H1 (cell line): ENCODE measurements at regions not wholly inside any gene's neighbourhood (a gene's known extent, or its start where the extent isn't known, plus 50 kb on each side); places are given as distances from the start of the nearest gene placed in this dataset.

Experiments
- CTCF ChIA-PET: fragments of 300-600 bp; sonication (Branson Sonifier 250); formaldehyde crosslinking; loops from one replicate; lab custom pipeline; 2021; ENCODE audit not compliant: partially characterized antibody; lab: Charles Lee
- POLR2A ChIA-PET: fragments of 300-600 bp; sonication (Branson Sonifier 250); formaldehyde crosslinking; loops from one replicate; lab custom pipeline; 2021; ENCODE audit warnings: inconsistent platforms; ENCODE audit not compliant: partially characterized antibody; lab: Charles Lee
- DNase-seq, 2 experiments: peaks; one replicate each; pipeline versions ENCODE4 v3.0.0 to v3.0.0-alpha.2; 2010 to 2022; ENCODE audit warnings: low spot score in 2 of 2, low read depth in 1 of 2, mixed read lengths in 1 of 2
- FAIRE-seq: peaks from 2 replicates; lab custom pipeline; 2011; peaks lifted over from hg19 to GRCh38; lab: Jason Lieb, UNC
- H2AFZ ChIP-seq: 2 replicates; pipeline ENCODE4 v1.8.1; 2012; ENCODE audit warnings: low read length, inconsistent platforms
- H2AK5ac ChIP-seq: 2 replicates; pipeline ENCODE4 v1.6.1; 2013; ENCODE audit warnings: low read depth, low read length
- H2BK120ac ChIP-seq: replicated peaks from 2 replicates; pipeline ENCODE3; 2013; ENCODE audit warnings: low read depth, low read length, inconsistent platforms
- H2BK12ac ChIP-seq: 2 replicates; pipeline ENCODE4 v1.6.1; 2013; ENCODE audit warnings: low read depth, low read length
- H2BK15ac ChIP-seq: 2 replicates; pipeline ENCODE4 v1.6.1; 2013; ENCODE audit warnings: low read length
- H2BK20ac ChIP-seq: 2 replicates; pipeline ENCODE4 v1.6.1; 2013; ENCODE audit warnings: low read length
- H2BK5ac ChIP-seq: 2 replicates; pipeline ENCODE4 v1.6.1; 2013; ENCODE audit warnings: low read depth, low read length
- H3K14ac ChIP-seq: 2 replicates; pipeline ENCODE4 v1.6.1; 2013; ENCODE audit warnings: inconsistent platforms; ENCODE audit not compliant: insufficient read length
- H3K18ac ChIP-seq: 2 replicates; pipeline ENCODE4 v1.6.1; 2013; ENCODE audit warnings: low read length; ENCODE audit errors: extremely low read depth
- H3K23ac ChIP-seq: 2 replicates; pipeline ENCODE4 v1.6.1; 2013; ENCODE audit warnings: inconsistent platforms; ENCODE audit not compliant: insufficient read length
- H3K23me2 ChIP-seq: 2 replicates; pipeline ENCODE4 v1.6.1; 2013; ENCODE audit warnings: low read depth, low read length
- H3K27ac ChIP-seq: 2 replicates; pipeline ENCODE4 v1.6.1; 2011; ENCODE audit warnings: low read depth, low read length, inconsistent platforms
- H3K27me3 ChIP-seq, 4 experiments: replicated peaks in 1 of 4; 1 replicate in 1 of 4; 2 replicates in 3 of 4; pipeline versions ENCODE4 v1.6.1 to v1.8.1; 2011 to 2013; ENCODE audit warnings: low read length in 3 of 4, mild to moderate bottlenecking in 3 of 4, inconsistent platforms in 2 of 4, mixed read lengths in 2 of 4, moderate library complexity in 1 of 4; ENCODE audit not compliant: control insufficient read depth in 3 of 4, insufficient read depth in 3 of 4; ENCODE audit errors: extremely low read depth in 1 of 4
- H3K36me3 ChIP-seq, 4 experiments: 2 replicates each; pipeline versions ENCODE4 v1.6.1 to v1.8.1; 2011 to 2013; ENCODE audit warnings: mild to moderate bottlenecking in 4 of 4, low read length in 3 of 4, moderate library complexity in 2 of 4, control low read depth in 1 of 4, inconsistent platforms in 1 of 4; ENCODE audit not compliant: insufficient read depth in 4 of 4, control insufficient read depth in 2 of 4
- H3K4ac ChIP-seq: replicated peaks from 2 replicates; pipeline ENCODE3; 2013; ENCODE audit warnings: low read length, low read depth, mixed read lengths, inconsistent platforms; ENCODE audit not compliant: insufficient read length
- H3K4me1 ChIP-seq, 4 experiments: replicated peaks in 1 of 4; 1 replicate in 1 of 4; 2 replicates in 3 of 4; pipeline versions ENCODE4 v1.6.1 to v1.8.1; 2011 to 2013; ENCODE audit warnings: low read length in 3 of 4, inconsistent platforms in 2 of 4, mixed read lengths in 1 of 4; ENCODE audit not compliant: insufficient read depth in 4 of 4, control insufficient read depth in 3 of 4
- H3K4me2 ChIP-seq, 2 experiments: 2 replicates each; pipeline versions ENCODE4 v1.6.1 to v1.8.1; 2011 to 2013; ENCODE audit warnings: low read depth in 2 of 2, low read length in 2 of 2, control low read depth in 1 of 2, inconsistent platforms in 1 of 2, mild to moderate bottlenecking in 1 of 2; ENCODE audit not compliant: insufficient read depth in 1 of 2
- H3K4me3 ChIP-seq, 4 experiments: fragments of 200-600, 300-600 bp in 1 of 4; sonication (generic), shearing (Covaris generic), sonication (Bioruptor Twin) in 1 of 4; 2 replicates each; pipeline versions ENCODE4 v1.5.1 to v1.8.1; 2011 to 2016; ENCODE audit warnings: low read length in 4 of 4, low read depth in 3 of 4, control low read depth in 2 of 4, inconsistent platforms in 2 of 4, mild to moderate bottlenecking in 2 of 4, mixed read lengths in 1 of 4, moderate library complexity in 1 of 4; ENCODE audit not compliant: insufficient read depth in 2 of 4; ENCODE audit errors: extremely low read depth in 1 of 4
- H3K56ac ChIP-seq: replicated peaks from 2 replicates; pipeline ENCODE3; 2013; ENCODE audit warnings: low read depth, mild to moderate bottlenecking, mixed read lengths, low read length, inconsistent platforms; ENCODE audit not compliant: insufficient read length
- H3K79me1 ChIP-seq: 2 replicates; pipeline ENCODE4 v1.6.1; 2013; ENCODE audit warnings: low read depth, low read length, control low read depth
- H3K79me2 ChIP-seq, 2 experiments: 2 replicates each; pipeline versions ENCODE4 v1.6.1 to v1.8.1; 2012 to 2013; ENCODE audit warnings: low read length in 2 of 2, mild to moderate bottlenecking in 2 of 2, inconsistent platforms in 1 of 2; ENCODE audit not compliant: insufficient read depth in 2 of 2, control insufficient read depth in 1 of 2
- H3K9ac ChIP-seq, 4 experiments: replicated peaks in 1 of 4; 1 replicate in 1 of 4; 2 replicates in 3 of 4; pipeline versions ENCODE4 v1.6.1 to v1.8.1; 2011 to 2013; ENCODE audit warnings: low read depth in 3 of 4, low read length in 3 of 4, control low read depth in 2 of 4, mild to moderate bottlenecking in 2 of 4, moderate library complexity in 2 of 4, inconsistent platforms in 1 of 4; ENCODE audit errors: extremely low read depth in 1 of 4
- H3K9me3 ChIP-seq, 2 experiments: 2 replicates each; pipeline versions ENCODE4 v1.6.1 to v1.8.1; 2012 to 2013; ENCODE audit warnings: mild to moderate bottlenecking in 2 of 2, moderate library complexity in 2 of 2, control low read depth in 1 of 2, inconsistent platforms in 1 of 2, low read depth in 1 of 2, low read length in 1 of 2, mixed read lengths in 1 of 2; ENCODE audit not compliant: insufficient read depth in 2 of 2
- H4K20me1 ChIP-seq, 2 experiments: replicated peaks in 1 of 2; 2 replicates each; pipeline versions ENCODE3 to v1.8.1; 2011 to 2013; ENCODE audit warnings: inconsistent platforms in 2 of 2, low read length in 2 of 2, mild to moderate bottlenecking in 1 of 2; ENCODE audit not compliant: insufficient read depth in 2 of 2, control insufficient read depth in 1 of 2
- H4K5ac ChIP-seq: 2 replicates; pipeline ENCODE4 v1.6.1; 2013; ENCODE audit warnings: low read length, low read depth, mixed read lengths, inconsistent platforms; ENCODE audit not compliant: insufficient read length
- H4K8ac ChIP-seq: 2 replicates; pipeline ENCODE4 v1.8.0; 2013; ENCODE audit warnings: mild to moderate bottlenecking, moderate library complexity, low read length, inconsistent platforms; ENCODE audit not compliant: insufficient read depth; ENCODE audit errors: extremely low read depth
- H4K91ac ChIP-seq: replicated peaks from 2 replicates; pipeline ENCODE3; 2013; ENCODE audit warnings: low read length, mixed read lengths, inconsistent platforms; ENCODE audit not compliant: insufficient read length
- CHD1 ChIP-seq: IDR thresholded peaks from 2 replicates; pipeline ENCODE4 v1.6.1; 2012; ENCODE audit warnings: low read depth, low read length, improper control_type of control experiment
- CHD2 ChIP-seq: IDR thresholded peaks from 2 replicates; pipeline ENCODE4 v1.6.1; 2012; ENCODE audit warnings: low read length, improper control_type of control experiment
- EGR1 ChIP-seq: IDR thresholded peaks from 2 replicates; pipeline ENCODE4 v1.6.1; 2011; ENCODE audit warnings: low read depth, low read length, borderline replicate concordance
- EZH2 ChIP-seq: fragments of 200-600 bp; sonication (generic); IDR thresholded peaks from 2 replicates; pipeline ENCODE4 v1.7.1; 2012; ENCODE audit warnings: low read depth, mild to moderate bottlenecking, moderate library complexity, low read length, inconsistent platforms; ENCODE audit not compliant: severe bottlenecking
- GTF2F1 ChIP-seq: IDR thresholded peaks from 2 replicates; pipeline ENCODE4 v1.6.1; 2012; ENCODE audit warnings: low read depth, low read length, improper control_type of control experiment, borderline replicate concordance
- HDAC6 ChIP-seq: IDR thresholded peaks from one replicate; pipeline ENCODE4 v1.7.1; 2012; ENCODE audit warnings: low read depth, mild to moderate bottlenecking, inconsistent platforms, low read length, moderate library complexity
- POLR2A ChIP-seq, 2 experiments: IDR thresholded peaks; 1 replicate in 1 of 2; 2 replicates in 1 of 2; pipeline ENCODE4 v1.6.1; 2011; ENCODE audit warnings: low read depth in 2 of 2, low read length in 2 of 2, mild to moderate bottlenecking in 2 of 2; ENCODE audit errors: control extremely low read depth in 1 of 2
- RBBP5 ChIP-seq: IDR thresholded peaks from 2 replicates; pipeline ENCODE4 v1.7.1; 2012; ENCODE audit warnings: low read depth, mild to moderate bottlenecking, inconsistent platforms, low read length, moderate library complexity, borderline replicate concordance
- RFX5 ChIP-seq: IDR thresholded peaks from 2 replicates; pipeline ENCODE4 v1.6.1; 2011; ENCODE audit warnings: low read depth, low read length, improper control_type of control experiment, borderline replicate concordance
- RNF2 ChIP-seq: fragments of 200-900, 300-1000 bp; sonication (generic); IDR thresholded peaks from 2 replicates; pipeline ENCODE4 v1.7.1; 2016; ENCODE audit warnings: borderline replicate concordance, low read depth, mild to moderate bottlenecking, antibody characterized with exemption, low read length; ENCODE audit not compliant: poor library complexity, severe bottlenecking; ENCODE audit errors: missing control alignments
- SP1 ChIP-seq: IDR thresholded peaks from 2 replicates; pipeline ENCODE4 v1.6.1; 2011; ENCODE audit warnings: low read depth, low read length
- SP4 ChIP-seq: IDR thresholded peaks from 2 replicates; pipeline ENCODE4 v1.6.1; 2012; ENCODE audit warnings: low read length, inconsistent platforms
- TBP ChIP-seq: IDR thresholded peaks from 2 replicates; pipeline ENCODE4 v1.6.1; 2011; ENCODE audit warnings: low read depth, low read length, improper control_type of control experiment
- WGBS, 2 experiments: shearing (Covaris generic) in 1 of 2; methylation state at CpG; one replicate each; pipeline versions ENCODE4 v1.1.6 to v1.1.7; 2013 to 2015; ENCODE audit warnings: low lambda C conversion rate in 2 of 2, mixed read lengths in 2 of 2, inconsistent platforms in 1 of 2, low coverage in 1 of 2, missing lambda C conversion rate in 1 of 2; ENCODE audit not compliant: insufficient replicate concordance in 2 of 2, insufficient coverage in 1 of 2, insufficient read length in 1 of 2; ENCODE audit errors: extremely low coverage in 1 of 2, missing lambda C conversion rate in 1 of 2; 5-methylcytosine and 5-hydroxymethylcytosine counted together

GRCh38 chr5:125630237-125630636, 793.0 kb upstream of the GRAMD2B start:
- Histone ChIP-seq H3K27me3 (no peaks in the 10 kb centered on the region), H4K20me1 (no peaks in the 10 kb centered on the region), H3K9me3 (no peaks in the 10 kb centered on the region), H4K8ac (no peak overlapping the region), H3K14ac (no peak overlapping the region), H4K5ac (no peak overlapping the region), H3K36me3 (no peaks in the 10 kb centered on the region), H3K4me2 (no peak overlapping the region), H2AK5ac (no peak overlapping the region), H2BK20ac (no peak overlapping the region), H2AFZ (no peak overlapping the region), H4K91ac (no peak overlapping the region), H3K23ac (no peak overlapping the region), H3K4me3 (no peak overlapping the region), H3K4ac (no peak overlapping the region), H2BK15ac (no peak overlapping the region), H3K79me1 (no peaks in the 10 kb centered on the region), H3K79me2 (no peaks in the 10 kb centered on the region), H3K23me2 (no peaks in the 10 kb centered on the region), H2BK5ac (no peak overlapping the region), H3K27ac (no peak overlapping the region), H3K18ac (no peak overlapping the region), H2BK120ac (no peak overlapping the region), H3K4me1 (no peaks in the 10 kb centered on the region), H3K9ac (no peak overlapping the region), H2BK12ac (no peak overlapping the region), H3K56ac (no peak overlapping the region)
- FAIRE-seq = no peak
- WGBS, 2 experiments = 87% methylated on average over 1 of the region's 1 CpG; no CpG with 5 or more reads in 1 of the 2 experiments
- ChIA-PET CTCF (no interaction called here), POLR2A (no interaction called here)
- TF ChIP-seq RNF2 = no peak
- no peak for TF ChIP-seq GTF2F1
- TF ChIP-seq EGR1 = no peak
- no peak for TF ChIP-seq CHD1
- no peak for TF ChIP-seq CHD2
- TF ChIP-seq TBP = no peak
- TF ChIP-seq SP1 = no peak
- no peak for TF ChIP-seq RFX5
- TF ChIP-seq RBBP5 = no peak
- no peak for TF ChIP-seq POLR2A (IDR thresholded peaks at IDR 0.05; ENCODE audit: control extremely low read depth in 1 of 2, low read depth in 2 of 2, low read length in 2 of 2)
- TF ChIP-seq HDAC6 = no peak
- no peak for TF ChIP-seq SP4
- TF ChIP-seq EZH2 = no peak
- DNase-seq = no peak
